GM23338 (cell line): ENCODE measurements at regions not wholly inside any gene's neighbourhood (a gene's known extent, or its start where the extent isn't known, plus 50 kb on each side); places are given as distances from the start of the nearest gene placed in this dataset.

Experiments used
- ATAC-seq: fragments of 200-7000 bp; cut with Tn5 transposase; 3 replicates; pipeline ENCODE4 v1.9.1; 2020
- DNase-seq: peaks from one replicate; pipeline ENCODE4 v3.0.0-alpha.2; 2015; ENCODE audit warnings: low spot score
- H2AFZ ChIP-seq: fragments of 200-600 bp; sonication (generic); 2 replicates; pipeline ENCODE4 v1.8.0; 2016; ENCODE audit warnings: antibody characterized with exemption, mild to moderate bottlenecking, moderate library complexity
- H3F3A ChIP-seq: fragments of 200-600 bp; sonication (generic); replicated peaks from 2 replicates; pipeline ENCODE4 v1.8.0; 2017; ENCODE audit warnings: antibody characterized with exemption, mixed run types, low read depth
- H3K27ac ChIP-seq: fragments of 200-600 bp; sonication (generic); 2 replicates; pipeline ENCODE4 v1.6.1; 2016; ENCODE audit warnings: low read depth
- H3K27me3 ChIP-seq: fragments of 200-600 bp; sonication (generic); 2 replicates; pipeline ENCODE4 v1.8.0; 2016; ENCODE audit warnings: mild to moderate bottlenecking, mixed run types, moderate library complexity; ENCODE audit not compliant: insufficient read depth
- H3K36me3 ChIP-seq: fragments of 200-600 bp; sonication (generic); 2 replicates; pipeline ENCODE4 v1.8.0; 2016; ENCODE audit warnings: mild to moderate bottlenecking; ENCODE audit not compliant: insufficient read depth
- H3K4me1 ChIP-seq: fragments of 200-600 bp; sonication (generic); 2 replicates; pipeline ENCODE4 v1.8.0; 2016; ENCODE audit warnings: mild to moderate bottlenecking, moderate library complexity; ENCODE audit not compliant: insufficient read depth
- H3K4me2 ChIP-seq: fragments of 200-600 bp; sonication (generic); 2 replicates; pipeline ENCODE4 v1.7.1; 2017; ENCODE audit warnings: mixed run types
- H3K4me3 ChIP-seq: fragments of 200-600 bp; sonication (generic); 2 replicates; pipeline ENCODE4 v1.6.1; 2016; ENCODE audit warnings: mixed run types
- H3K79me2 ChIP-seq: fragments of 200-600 bp; sonication (generic); replicated peaks from 2 replicates; pipeline ENCODE4 v1.8.0; 2017; ENCODE audit warnings: mild to moderate bottlenecking; ENCODE audit not compliant: insufficient read depth
- H3K9me2 ChIP-seq: fragments of 200-600 bp; sonication (generic); 2 replicates; pipeline ENCODE4 v1.8.0; 2017; ENCODE audit not compliant: insufficient read depth
- H4K20me1 ChIP-seq: fragments of 200-600 bp; sonication (generic); replicated peaks from 2 replicates; pipeline ENCODE4 v1.8.0; 2017; ENCODE audit warnings: mild to moderate bottlenecking; ENCODE audit not compliant: insufficient read depth
- H3K27ac Mint-ChIP-seq: 2 replicates; pipeline ENCODE4 v1.8.0; 2020; ENCODE audit warnings: inconsistent platforms, mild to moderate bottlenecking, moderate library complexity, mixed read lengths
- H3K27me3 Mint-ChIP-seq: 3 replicates; pipeline ENCODE4 v1.8.0; 2022; ENCODE audit warnings: low read depth, mild to moderate bottlenecking, moderate library complexity, mixed read lengths, inconsistent platforms; ENCODE audit not compliant: insufficient read depth, poor library complexity
- H3K36me3 Mint-ChIP-seq: 3 replicates; pipeline ENCODE4 v1.8.0; 2021; ENCODE audit warnings: low read depth, mild to moderate bottlenecking, inconsistent platforms, moderate library complexity, mixed read lengths
- H3K4me1 Mint-ChIP-seq: 3 replicates; pipeline ENCODE4 v1.8.0; 2020; ENCODE audit warnings: mild to moderate bottlenecking, inconsistent platforms, mixed read lengths
- H3K4me3 Mint-ChIP-seq: 3 replicates; pipeline ENCODE4 v1.8.0; 2021; ENCODE audit warnings: moderate library complexity, mild to moderate bottlenecking, inconsistent platforms, mixed read lengths
- H3K9me3 Mint-ChIP-seq: 3 replicates; pipeline ENCODE4 v1.8.0; 2020; ENCODE audit warnings: moderate library complexity, mild to moderate bottlenecking, inconsistent platforms, mixed read lengths
- CTCF ChIP-seq, 2 experiments: fragments of 200-600 bp in 1 of 2; sonication (generic) in 1 of 2; conservative IDR thresholded peaks; 2 replicates each; pipeline versions ENCODE4 v1.5.1 to v1.6.1; 2016 to 2017; ENCODE audit warnings: antibody characterized with exemption in 2 of 2, low read depth in 2 of 2, mild to moderate bottlenecking in 2 of 2, moderate library complexity in 1 of 2
- ETS1 ChIP-seq: IDR thresholded peaks from 2 replicates; pipeline ENCODE4 v1.6.1; 2016; ENCODE audit warnings: antibody characterized with exemption
- EZH2 ChIP-seq: fragments of 200-600 bp; sonication (generic); IDR thresholded peaks from one replicate; pipeline ENCODE4 v1.8.0; 2017; ENCODE audit warnings: antibody characterized with exemption, mild to moderate bottlenecking, low read depth; ENCODE audit not compliant: unreplicated experiment
- EZH2phosphoT487 ChIP-seq: fragments of 200-600 bp; sonication (generic); IDR thresholded peaks from one replicate; pipeline ENCODE4 v1.8.1; 2018; ENCODE audit warnings: antibody characterized with exemption; ENCODE audit not compliant: unreplicated experiment
- POLR2AphosphoS5 ChIP-seq: IDR thresholded peaks from 2 replicates; pipeline ENCODE4 v1.6.1; 2016; ENCODE audit warnings: antibody characterized with exemption, low read depth
- REST ChIP-seq: IDR thresholded peaks from one replicate; pipeline ENCODE4 v1.6.1; 2018; ENCODE audit warnings: antibody characterized with exemption; ENCODE audit not compliant: unreplicated experiment
- STAT1 ChIP-seq: IDR thresholded peaks from one replicate; pipeline ENCODE4 v1.6.1; 2016; ENCODE audit warnings: antibody characterized with exemption; ENCODE audit not compliant: unreplicated experiment
- ZNF114 ChIP-seq: fragments of 250-450 bp; sonication (Bioruptor Pico); IDR thresholded peaks from 2 replicates; pipeline ENCODE4 v1.5.0; 2020; ENCODE audit warnings: mild to moderate bottlenecking, moderate library complexity
- ZNF331 ChIP-seq: fragments of 250-450 bp; sonication (Bioruptor Pico); IDR thresholded peaks from 2 replicates; pipeline ENCODE4 v1.5.0; 2020; ENCODE audit warnings: low read depth, mild to moderate bottlenecking, moderate library complexity
- ZNF462 ChIP-seq: fragments of 250-450 bp; sonication (Bioruptor Pico); IDR thresholded peaks from 2 replicates; pipeline ENCODE4 v1.5.0; 2020; ENCODE audit warnings: mild to moderate bottlenecking, moderate library complexity

GRCh38 chr4:32752962-32753361, 2032.8 kb downstream of the PCDH7 start (continued):
- TF ChIP-seq ZNF462 (CRISPR knock-in tag) = no peak

GRCh38 chr4:32768664-32769389, 2048.7 kb downstream of the PCDH7 start:
- no peaks in the 10 kb centered on the region; the same call in 1 of the 2 replicates for H3K4me1 ChIP-seq
- Mint-ChIP-seq H3K4me3 (no peak overlapping the region), H3K36me3 (no peaks in the 10 kb centered on the region), H3K27ac (no peak overlapping the region), H3K9me3 (no peaks in the 10 kb centered on the region), H3K27me3 (no peaks in the 10 kb centered on the region), H3K4me1 (peaks cover 3% of the 10 kb centered on the region; the same call in 2 of the 3 replicates)
- ATAC-seq (no peak), DNase-seq (no peak)
- no peak overlapping the region for H3K27ac ChIP-seq
- H3K27me3 ChIP-seq = no peaks in the 10 kb centered on the region
- H2AFZ ChIP-seq = no peak overlapping the region
- no peak overlapping the region for H3K4me3 ChIP-seq
- no peaks in the 10 kb centered on the region for H4K20me1 ChIP-seq
- no peaks in the 10 kb centered on the region for H3F3A ChIP-seq
- H3K9me2 ChIP-seq = no peaks in the 10 kb centered on the region
- H3K4me2 ChIP-seq = no peak overlapping the region
- no peaks in the 10 kb centered on the region for H3K36me3 ChIP-seq
- H3K79me2 ChIP-seq = no peaks in the 10 kb centered on the region
- no peak for TF ChIP-seq CTCF (conservative IDR thresholded peaks at IDR 0.05; ENCODE audit: low read depth in 2 of 2)
- TF ChIP-seq ETS1 = no peak
- no peak for TF ChIP-seq REST
- TF ChIP-seq POLR2AphosphoS5 = no peak
- TF ChIP-seq EZH2phosphoT487 = no peak
- no peak for TF ChIP-seq ZNF331 (CRISPR knock-in tag)
- no peak for TF ChIP-seq ZNF114
- TF ChIP-seq EZH2 = no peak
- no peak for TF ChIP-seq STAT1
